ENCODE measurements at regions not wholly inside any gene's neighbourhood (a gene's known extent, or its start where the extent isn't known, plus 50 kb on each side); places are given as distances from the start of the nearest gene placed in this dataset.

DNA sequence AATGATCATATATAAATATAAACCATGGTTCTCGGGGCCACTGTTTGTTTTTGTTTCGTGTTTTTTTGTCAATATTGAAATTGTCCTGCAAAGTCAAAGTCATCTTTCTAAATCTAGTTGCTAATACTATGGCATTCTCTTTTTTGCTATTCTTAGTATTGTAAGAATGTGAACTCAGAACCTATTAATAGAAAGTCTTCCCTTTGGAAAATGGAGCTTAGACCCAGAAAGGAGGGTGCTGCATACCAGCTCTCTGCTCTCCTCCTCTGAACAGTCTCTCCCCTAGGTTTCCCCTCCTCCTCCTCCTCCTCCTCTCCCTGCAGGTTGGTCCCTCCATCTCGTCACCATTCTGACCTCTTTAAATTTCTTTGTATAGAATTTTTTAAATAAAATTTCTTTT lies 150.4 kb upstream of the CCN2 start:
- no peak overlapping the region for H3K27ac ChIP-seq
- TF ChIP-seq ZFX (IDR thresholded peaks at IDR 0.05): no peak
- TF ChIP-seq, protein P1, sequence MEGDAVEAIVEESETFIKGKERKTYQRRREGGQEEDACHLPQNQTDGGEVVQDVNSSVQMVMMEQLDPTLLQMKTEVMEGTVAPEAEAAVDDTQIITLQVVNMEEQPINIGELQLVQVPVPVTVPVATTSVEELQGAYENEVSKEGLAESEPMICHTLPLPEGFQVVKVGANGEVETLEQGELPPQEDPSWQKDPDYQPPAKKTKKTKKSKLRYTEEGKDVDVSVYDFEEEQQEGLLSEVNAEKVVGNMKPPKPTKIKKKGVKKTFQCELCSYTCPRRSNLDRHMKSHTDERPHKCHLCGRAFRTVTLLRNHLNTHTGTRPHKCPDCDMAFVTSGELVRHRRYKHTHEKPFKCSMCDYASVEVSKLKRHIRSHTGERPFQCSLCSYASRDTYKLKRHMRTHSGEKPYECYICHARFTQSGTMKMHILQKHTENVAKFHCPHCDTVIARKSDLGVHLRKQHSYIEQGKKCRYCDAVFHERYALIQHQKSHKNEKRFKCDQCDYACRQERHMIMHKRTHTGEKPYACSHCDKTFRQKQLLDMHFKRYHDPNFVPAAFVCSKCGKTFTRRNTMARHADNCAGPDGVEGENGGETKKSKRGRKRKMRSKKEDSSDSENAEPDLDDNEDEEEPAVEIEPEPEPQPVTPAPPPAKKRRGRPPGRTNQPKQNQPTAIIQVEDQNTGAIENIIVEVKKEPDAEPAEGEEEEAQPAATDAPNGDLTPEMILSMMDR (conservative IDR thresholded peaks at IDR 0.05): no peak

DNA sequence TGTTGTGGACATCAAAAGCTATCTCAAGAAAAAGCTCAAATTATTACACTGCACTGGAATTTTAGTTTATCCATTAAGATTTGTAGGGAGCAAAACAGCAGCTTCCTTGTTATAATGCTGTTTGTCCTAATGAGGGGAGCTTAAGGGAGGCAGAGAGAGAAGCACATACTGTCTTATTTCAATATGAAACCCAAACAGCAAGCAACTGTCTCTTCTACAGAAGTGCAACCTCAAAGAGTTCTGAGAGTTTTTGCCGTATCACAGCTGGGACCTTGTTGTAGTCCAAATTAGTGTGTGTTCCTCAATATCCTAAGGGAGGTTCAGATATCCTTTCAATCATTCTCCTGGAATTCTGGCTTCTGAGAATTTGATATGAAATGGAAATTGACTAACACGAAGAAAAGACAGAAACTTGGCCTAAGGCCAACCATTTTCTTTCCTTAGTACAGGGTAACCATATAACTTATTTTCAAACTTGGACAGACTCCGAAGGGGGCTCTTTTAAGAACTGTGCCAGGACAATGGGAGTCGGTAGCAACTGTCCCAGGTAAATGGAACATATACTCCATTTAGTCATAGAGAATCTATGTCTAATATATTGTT lies 149.3 kb upstream of the CCN2 start:
- TF ChIP-seq, protein P1 (conservative IDR thresholded peaks at IDR 0.05): no peak
- TF ChIP-seq ZFX (IDR thresholded peaks at IDR 0.05): no peak
- no peak overlapping the region for H3K27ac ChIP-seq

DNA sequence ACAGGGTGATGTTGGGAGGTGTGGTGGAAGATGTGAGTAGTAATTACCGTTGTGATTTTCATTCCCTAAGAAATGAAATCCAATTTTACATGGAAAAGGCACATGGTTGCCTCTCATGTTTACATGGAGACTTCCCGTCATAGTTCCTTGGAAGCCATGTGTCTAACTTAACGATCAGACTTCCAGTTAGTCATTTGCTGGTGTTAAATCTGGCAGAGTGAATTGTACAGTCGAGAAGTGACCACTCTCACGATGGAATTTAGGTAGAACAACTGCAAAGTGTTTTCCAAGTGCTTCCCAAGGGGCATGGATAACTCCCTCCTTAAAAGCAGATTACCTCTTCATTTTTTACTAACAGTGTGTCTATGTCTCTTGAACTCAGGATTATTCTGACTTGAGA lies 145.8 kb upstream of the CCN2 start:
- H3K27ac ChIP-seq: no peak overlapping the region
- TF ChIP-seq, protein P1 (conservative IDR thresholded peaks at IDR 0.05): no peak
- TF ChIP-seq ZFX (IDR thresholded peaks at IDR 0.05): no peak

DNA sequence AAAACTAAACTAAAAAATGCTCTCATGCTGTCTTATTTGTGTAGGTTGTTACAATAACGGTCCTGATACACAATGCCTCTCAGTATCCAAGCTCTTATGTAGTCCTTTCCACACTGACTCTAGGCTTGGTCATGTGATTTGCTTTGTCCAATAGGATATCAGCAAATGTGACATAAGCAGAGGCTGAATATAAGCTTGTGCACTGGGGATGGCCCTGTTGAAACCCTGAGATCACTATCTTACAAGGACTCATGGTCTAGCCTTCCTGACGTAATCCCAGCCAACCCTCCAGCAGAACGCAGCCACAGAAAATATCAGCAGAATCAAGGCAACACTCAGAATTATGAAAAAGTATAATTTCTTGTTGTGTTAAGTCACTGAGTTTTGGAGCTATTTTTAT lies 145.1 kb upstream of the CCN2 start:
- TF ChIP-seq, protein P1 (conservative IDR thresholded peaks at IDR 0.05): no peak
- no peak for TF ChIP-seq ZFX (IDR thresholded peaks at IDR 0.05)
- no peak overlapping the region for H3K27ac ChIP-seq

DNA sequence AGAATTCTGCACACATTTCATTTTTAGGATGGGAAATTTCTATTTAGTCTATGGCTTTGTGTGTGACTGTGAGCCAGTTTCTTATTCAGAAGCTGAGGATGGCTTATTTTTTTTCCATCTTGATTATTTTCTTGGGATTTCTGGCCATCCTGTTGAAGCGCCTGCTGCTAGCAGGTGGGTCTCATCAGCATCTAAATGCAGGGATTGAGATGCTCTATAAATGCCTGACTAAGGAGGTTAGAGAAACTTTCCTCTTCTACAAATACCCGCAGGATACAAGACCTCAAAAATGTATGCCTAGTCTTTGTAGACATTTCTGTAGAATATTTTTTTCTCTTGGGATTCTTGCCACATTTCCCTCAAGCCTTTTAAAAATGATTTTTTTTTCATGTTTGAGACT lies 138.0 kb upstream of the CCN2 start:
- TF ChIP-seq, protein P1 (conservative IDR thresholded peaks at IDR 0.05): no peak
- no peak for TF ChIP-seq ZFX (IDR thresholded peaks at IDR 0.05)
- H3K27ac ChIP-seq: no peak overlapping the region

DNA sequence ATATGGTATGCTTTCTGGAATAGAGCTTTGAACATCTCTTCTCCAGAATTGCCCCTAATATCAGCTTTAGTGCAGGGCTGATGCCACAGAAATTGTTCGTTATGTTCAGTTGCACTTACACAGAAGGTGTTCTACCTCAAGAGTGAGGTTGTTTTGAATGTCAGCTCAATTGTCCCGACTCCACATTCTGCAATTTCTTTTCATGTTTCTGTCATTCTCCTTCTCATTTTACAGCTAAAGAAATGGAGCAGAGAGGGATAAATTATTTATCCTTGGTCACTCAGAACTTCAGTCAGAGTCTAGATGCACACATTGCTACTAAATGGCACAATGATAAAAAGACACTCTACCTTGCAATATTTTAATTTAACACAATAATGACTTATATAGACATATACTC lies 137.0 kb upstream of the CCN2 start:
- no peak for TF ChIP-seq ZFX (IDR thresholded peaks at IDR 0.05)
- TF ChIP-seq, protein P1 (conservative IDR thresholded peaks at IDR 0.05): no peak
- no peak overlapping the region for H3K27ac ChIP-seq

DNA sequence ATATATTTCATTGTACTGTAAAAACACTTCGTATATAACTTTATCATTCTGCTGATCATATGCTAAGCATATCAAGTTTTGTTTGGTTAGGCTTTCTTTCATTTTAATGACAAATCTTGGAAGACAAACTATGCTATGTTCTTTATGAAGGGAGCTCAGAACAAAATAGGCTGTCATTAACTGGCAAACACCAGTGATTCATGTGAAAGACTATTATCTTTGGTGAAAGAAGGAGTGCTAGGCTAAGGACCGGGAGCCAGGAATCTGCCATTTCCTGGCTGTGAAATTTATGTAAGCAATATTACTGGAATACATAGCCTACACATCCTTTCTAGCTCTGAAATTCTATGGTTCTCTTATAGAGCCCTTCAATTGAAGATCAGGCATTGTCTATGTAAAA lies 136.2 kb upstream of the CCN2 start:
- no peak overlapping the region for H3K27ac ChIP-seq
- no peak for TF ChIP-seq ZFX (IDR thresholded peaks at IDR 0.05)
- TF ChIP-seq, protein P1 (conservative IDR thresholded peaks at IDR 0.05): no peak
